SK-N-MC (cell line): ENCODE measurements at regions not wholly inside any gene's neighbourhood (a gene's known extent, or its start where the extent isn't known, plus 50 kb on each side); places are given as distances from the start of the nearest gene placed in this dataset.
"Not testable (repeated sequence)": the region's sequence is repeated elsewhere in the genome, so short reads cannot be mapped to it uniquely, and the experiment has no call there.

Source experiments
- EZH2 ChIP-seq: fragments of 200-600 bp; sonication (generic); IDR thresholded peaks from one replicate; pipeline ENCODE4 v1.6.1; 2017; ENCODE audit warnings: antibody characterized with exemption
- POLR2AphosphoS5 ChIP-seq: IDR thresholded peaks from 2 replicates; pipeline ENCODE4 v1.6.1; 2012; ENCODE audit warnings: mild to moderate bottlenecking, low read depth, low read length, borderline replicate concordance

DNA sequence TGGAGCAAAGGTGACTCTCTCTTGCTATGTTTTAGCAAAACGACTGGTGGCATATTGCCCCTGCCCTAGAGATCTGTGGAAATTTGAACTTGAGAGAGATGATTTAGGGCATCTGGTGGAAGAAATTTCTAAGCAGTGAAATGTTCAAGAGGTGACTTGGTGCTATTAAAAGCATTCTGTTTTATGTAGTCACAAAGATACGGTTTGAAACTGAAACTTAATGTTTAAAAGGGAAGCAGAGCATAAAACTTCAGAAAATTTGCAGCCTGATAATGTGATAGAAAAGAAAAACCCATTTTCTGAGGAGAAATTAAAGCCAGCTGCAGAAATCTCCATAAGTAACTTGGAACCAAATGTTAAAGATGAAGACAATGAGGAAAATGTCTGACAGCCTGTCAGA is 1170.7 kb upstream of the IGFBP7 start:
- TF ChIP-seq EZH2, POLR2AphosphoS5: not testable (repeated sequence)
